HEK293 (cell line): ENCODE measurements at regions not wholly inside any gene's neighbourhood (a gene's known extent, or its start where the extent isn't known, plus 50 kb on each side); places are given as distances from the start of the nearest gene placed in this dataset.

Source experiments
- CTCF ChIA-PET: fragments of 350-600 bp; formaldehyde crosslinking; extraction: SDS; loops from one replicate; lab custom pipeline; 2021; ENCODE audit warnings: antibody characterized with exemption; lab: Yijun Ruan, JAX
- POLR2A ChIA-PET: fragments of 300-600 bp; formaldehyde crosslinking; extraction: SDS; loops from one replicate; lab custom pipeline; 2020; ENCODE audit warnings: antibody characterized with exemption, inconsistent platforms; lab: Yijun Ruan, JAX
- H3K27ac ChIP-seq: fragments of 200-500 bp; sonication (Bioruptor generic); 2 replicates; pipeline ENCODE4 v1.5.1; 2014; ENCODE audit warnings: low read depth, low read length, control low read depth, inconsistent platforms; ENCODE audit errors: extremely low read depth
- H3K36me3 ChIP-seq, 2 experiments: fragments of 200-500 bp in 1 of 2; sonication (Bioruptor generic) in 1 of 2; 1 replicate in 1 of 2; 2 replicates in 1 of 2; pipeline ENCODE4 v1.5.1; 2014 to 2017; ENCODE audit warnings: inconsistent platforms in 2 of 2, low read length in 2 of 2; ENCODE audit not compliant: control insufficient read depth in 2 of 2, insufficient read depth in 1 of 2
- H3K4me1 ChIP-seq: fragments of 200-500 bp; sonication (Bioruptor generic); 2 replicates; pipeline ENCODE4 v1.5.1; 2014; ENCODE audit warnings: mild to moderate bottlenecking, low read length, inconsistent platforms; ENCODE audit not compliant: control insufficient read depth, insufficient read depth
- H3K4me3 ChIP-seq: 2 replicates; pipeline ENCODE4 v1.5.1; 2011; ENCODE audit warnings: low read depth, mild to moderate bottlenecking, control low read depth, low read length, moderate library complexity
- H3K9me3 ChIP-seq: fragments of 200-500 bp; sonication (Bioruptor generic); 2 replicates; pipeline ENCODE4 v1.5.1; 2014; ENCODE audit warnings: low read depth, low read length, inconsistent platforms; ENCODE audit not compliant: control insufficient read depth, insufficient read depth
- GLIS1 ChIP-seq: fragments of 450-650 bp; formaldehyde crosslinking; IDR thresholded peaks from 2 replicates; pipeline ENCODE4 v1.5.1; 2016; ENCODE audit warnings: missing biosample characterization, missing genetic modification characterization
- HOXD13 ChIP-seq: sonication (generic); formaldehyde crosslinking; IDR thresholded peaks from 2 replicates; pipeline ENCODE4 v1.8.0; 2022; ENCODE audit warnings: missing genetic modification reagents, borderline replicate concordance
- KLF16 ChIP-seq: fragments of 450-650 bp; formaldehyde crosslinking; IDR thresholded peaks from 2 replicates; pipeline ENCODE4 v1.5.1; 2017; ENCODE audit warnings: missing biosample characterization, missing genetic modification characterization
- OVOL3 ChIP-seq: fragments of 450-650 bp; formaldehyde crosslinking; IDR thresholded peaks from 2 replicates; pipeline ENCODE4 v1.5.1; 2016; ENCODE audit warnings: missing biosample characterization, missing genetic modification characterization
- PATZ1 ChIP-seq: fragments of 450-650 bp; formaldehyde crosslinking; IDR thresholded peaks from 2 replicates; pipeline ENCODE4 v1.5.1; 2016; ENCODE audit warnings: missing biosample characterization, missing genetic modification characterization
- PRDM10 ChIP-seq: fragments of 450-650 bp; formaldehyde crosslinking; IDR thresholded peaks from 2 replicates; pipeline ENCODE4 v1.5.1; 2016; ENCODE audit warnings: missing biosample characterization, missing genetic modification characterization
- ZBTB21 ChIP-seq: fragments of 450-650 bp; formaldehyde crosslinking; IDR thresholded peaks from 2 replicates; pipeline ENCODE4 v1.5.1; 2017; ENCODE audit warnings: missing biosample characterization, missing genetic modification characterization
- ZBTB6 ChIP-seq: fragments of 450-650 bp; formaldehyde crosslinking; IDR thresholded peaks from 2 replicates; pipeline ENCODE4 v1.5.1; 2017; ENCODE audit warnings: missing biosample characterization, missing genetic modification characterization
- ZBTB7A ChIP-seq: fragments of 450-650 bp; formaldehyde crosslinking; IDR thresholded peaks from 2 replicates; pipeline ENCODE4 v1.5.1; 2016; ENCODE audit warnings: low read depth, missing biosample characterization, missing genetic modification characterization
- ZIC2 ChIP-seq: fragments of 450-650 bp; formaldehyde crosslinking; IDR thresholded peaks from 2 replicates; pipeline ENCODE4 v1.5.1; 2016; ENCODE audit warnings: missing biosample characterization, missing genetic modification characterization
- ZNF132 ChIP-seq: fragments of 450-650 bp; formaldehyde crosslinking; IDR thresholded peaks from 2 replicates; pipeline ENCODE4 v1.5.1; 2017; ENCODE audit warnings: missing biosample characterization, missing genetic modification characterization, borderline replicate concordance
- ZNF146 ChIP-seq: fragments of 450-650 bp; formaldehyde crosslinking; IDR thresholded peaks from 2 replicates; pipeline ENCODE4 v1.5.1; 2016; ENCODE audit warnings: missing biosample characterization, missing genetic modification characterization
- ZNF157 ChIP-seq: fragments of 450-650 bp; formaldehyde crosslinking; IDR thresholded peaks from 2 replicates; pipeline ENCODE4 v1.5.1; 2016; ENCODE audit warnings: missing biosample characterization, missing genetic modification characterization
- ZNF174 ChIP-seq: fragments of 450-650 bp; formaldehyde crosslinking; IDR thresholded peaks from 2 replicates; pipeline ENCODE4 v1.5.0; 2017; ENCODE audit warnings: missing biosample characterization, mild to moderate bottlenecking, missing genetic modification characterization
- ZNF2 ChIP-seq: fragments of 450-650 bp; formaldehyde crosslinking; IDR thresholded peaks from 2 replicates; pipeline ENCODE4 v1.5.1; 2016; ENCODE audit warnings: missing biosample characterization, missing genetic modification characterization
- ZNF202 ChIP-seq: fragments of 450-650 bp; formaldehyde crosslinking; IDR thresholded peaks from 2 replicates; pipeline ENCODE4 v1.5.1; 2016; ENCODE audit warnings: missing biosample characterization, missing genetic modification characterization, borderline replicate concordance
- ZNF221 ChIP-seq: fragments of 450-650 bp; formaldehyde crosslinking; IDR thresholded peaks from 2 replicates; pipeline ENCODE4 v1.5.1; 2017; ENCODE audit warnings: missing biosample characterization, missing genetic modification characterization, borderline replicate concordance
- ZNF280D ChIP-seq: fragments of 450-650 bp; formaldehyde crosslinking; IDR thresholded peaks from 2 replicates; pipeline ENCODE4 v1.5.1; 2016; ENCODE audit warnings: missing biosample characterization, missing genetic modification characterization
- ZNF501 ChIP-seq: fragments of 450-650 bp; formaldehyde crosslinking; IDR thresholded peaks from 2 replicates; pipeline ENCODE4 v1.5.1; 2016; ENCODE audit warnings: missing biosample characterization, missing genetic modification characterization
- ZNF549 ChIP-seq: fragments of 450-650 bp; IDR thresholded peaks from 2 replicates; pipeline ENCODE4 v1.5.1; 2018; ENCODE audit warnings: missing biosample characterization, missing genetic modification characterization, mild to moderate bottlenecking, inconsistent platforms, moderate library complexity
- ZNF560 ChIP-seq: fragments of 450-650 bp; formaldehyde crosslinking; IDR thresholded peaks from 2 replicates; pipeline ENCODE4 v1.5.1; 2017; ENCODE audit warnings: missing biosample characterization, missing genetic modification characterization, borderline replicate concordance
- ZNF580 ChIP-seq: fragments of 450-650 bp; formaldehyde crosslinking; IDR thresholded peaks from 2 replicates; pipeline ENCODE4 v1.5.1; 2016; ENCODE audit warnings: missing biosample characterization, missing genetic modification characterization
- ZNF596 ChIP-seq: fragments of 450-650 bp; IDR thresholded peaks from 2 replicates; pipeline ENCODE4 v1.5.0; 2018; ENCODE audit warnings: missing biosample characterization, mild to moderate bottlenecking, missing genetic modification characterization, moderate library complexity
- ZNF624 ChIP-seq: fragments of 450-650 bp; formaldehyde crosslinking; IDR thresholded peaks from 2 replicates; pipeline ENCODE4 v1.5.1; 2017; ENCODE audit warnings: missing biosample characterization, missing genetic modification characterization
- ZNF76 ChIP-seq: fragments of 450-650 bp; formaldehyde crosslinking; IDR thresholded peaks from 2 replicates; pipeline ENCODE4; 2016; ENCODE audit warnings: low read depth, missing biosample characterization, missing genetic modification characterization, borderline replicate concordance

GRCh38 chr4:37760840-37761239 lies 65.6 kb upstream of the PGM2 start (continued):
- no peak for TF ChIP-seq ZNF280D
- no peak for TF ChIP-seq PRDM10 (tag by site-specific recombination)
- TF ChIP-seq PATZ1 (tag by site-specific recombination): no peak
- TF ChIP-seq ZNF76 (tag by site-specific recombination): no peak
- no peak for TF ChIP-seq ZNF2 (tag by site-specific recombination)
- no peak for TF ChIP-seq ZNF501 (tag by site-specific recombination)
- TF ChIP-seq ZNF174 (tag by site-specific recombination): no peak
- no peak for TF ChIP-seq ZBTB21 (tag by site-specific recombination)

- TF ChIP-seq ZNF560 (tag by site-specific recombination) (no peak), ZBTB6 (no peak), OVOL3 (tag by site-specific recombination) (no peak)
- no peaks in the 10 kb centered on the region for H3K9me3 ChIP-seq
- POLR2A ChIA-PET: no interaction called here
- H3K4me3 ChIP-seq: no peak overlapping the region
- H3K27ac ChIP-seq: no peak overlapping the region
- H3K4me1 ChIP-seq: no peaks in the 10 kb centered on the region
- CTCF ChIA-PET: interaction anchor here (0.6 to 1.0 kb wide), 2 partner anchors 9 to 27 kb away, joined by 3 read pairs; no protein-coding TSS in a partner anchor
- H3K36me3 ChIP-seq: no peaks in the 10 kb centered on the region
These were observed 66.7 kb upstream of the PGM2 start for GRCh38 chr4:37759833-37760232.

- CTCF ChIA-PET: interaction anchor here (1.8 kb wide), 1 partner anchor 44 kb away, joined by 7 read pairs; no protein-coding TSS in a partner anchor
- no peak overlapping the region for H3K4me3 ChIP-seq
- POLR2A ChIA-PET: no interaction called here
- H3K27ac ChIP-seq: no peak overlapping the region
- no peaks in the 10 kb centered on the region for H3K9me3 ChIP-seq
- H3K4me1 ChIP-seq: no peaks in the 10 kb centered on the region
- no peaks in the 10 kb centered on the region for H3K36me3 ChIP-seq
- no peak for TF ChIP-seq ZNF132 (tag by site-specific recombination)
- no peak for TF ChIP-seq ZNF624 (tag by site-specific recombination)
- no peak for TF ChIP-seq ZNF221 (tag by site-specific recombination)
- no peak for TF ChIP-seq ZNF549 (tag by site-specific recombination)
- no peak for TF ChIP-seq ZBTB7A (tag by site-specific recombination)
- TF ChIP-seq ZNF157 (tag by site-specific recombination): no peak
- no peak for TF ChIP-seq ZNF596 (tag by site-specific recombination)
- TF ChIP-seq ZIC2 (tag by site-specific recombination): no peak
- TF ChIP-seq GLIS1 (tag by site-specific recombination): no peak
- no peak for TF ChIP-seq ZNF580 (tag by site-specific recombination)
- TF ChIP-seq ZNF146 (tag by site-specific recombination): no peak
- no peak for TF ChIP-seq ZNF202
- no peak for TF ChIP-seq KLF16 (tag by site-specific recombination)
- TF ChIP-seq HOXD13: no peak
These were observed 68.3 kb upstream of the PGM2 start for GRCh38 chr4:37758226-37758625.
